HG02973 (cell line): ENCODE measurements at regions not wholly inside any gene's neighbourhood (a gene's known extent, or its start where the extent isn't known, plus 50 kb on each side); places are given as distances from the start of the nearest gene placed in this dataset.

Source experiments
- ATAC-seq: cut with Tn5 transposase; IDR thresholded peaks from one replicate; pipeline ENCODE4 v1.9.1; 2021; ENCODE audit warnings: moderate library complexity; ENCODE audit not compliant: unreplicated experiment

- ATAC-seq: no peak
These were observed 253.3 kb downstream of the BRD1 start for GRCh38 chr22:49574205-49574880.

GRCh38 chr22:49573109-49573765 lies 254.4 kb downstream of the BRD1 start:
- ATAC-seq: no peak

- no peak for ATAC-seq
These were observed 256.3 kb downstream of the BRD1 start for GRCh38 chr22:49571326-49571725.

GRCh38 chr22:49570032-49570848 lies 257.4 kb downstream of the BRD1 start:
- no peak for ATAC-seq

GRCh38 chr22:49569286-49570031 lies 258.2 kb downstream of the BRD1 start:
- ATAC-seq: no peak

GRCh38 chr22:49568751-49569285 lies 258.9 kb downstream of the BRD1 start:
- no peak for ATAC-seq

- ATAC-seq: no peak
These were observed 259.5 kb downstream of the BRD1 start for GRCh38 chr22:49567899-49568750.

- no peak for ATAC-seq
These were observed 261.0 kb downstream of the BRD1 start for GRCh38 chr22:49566693-49567092.

GRCh38 chr22:49566141-49566541 lies 261.5 kb downstream of the BRD1 start:
- no peak for ATAC-seq

- no peak for ATAC-seq
These were observed 262.2 kb downstream of the BRD1 start for GRCh38 chr22:49565516-49565855.

GRCh38 chr22:49564666-49565515 lies 262.8 kb downstream of the BRD1 start:
- ATAC-seq: no peak

- no peak for ATAC-seq
These were observed 263.6 kb downstream of the BRD1 start for GRCh38 chr22:49564054-49564453.

- no peak for ATAC-seq
These were observed 264.9 kb downstream of the BRD1 start for GRCh38 chr22:49562685-49563249.

GRCh38 chr22:49561976-49562375 lies 265.7 kb downstream of the BRD1 start:
- no peak for ATAC-seq

- ATAC-seq: no peak
These were observed 266.3 kb downstream of the BRD1 start for GRCh38 chr22:49561338-49561737.

- ATAC-seq: no peak
These were observed 272.1 kb downstream of the BRD1 start for GRCh38 chr22:49555526-49555925.

GRCh38 chr22:49554741-49555140 lies 272.9 kb downstream of the BRD1 start:
- no peak for ATAC-seq

GRCh38 chr22:49554296-49554625 lies 273.4 kb downstream of the BRD1 start:
- ATAC-seq: no peak
